SK-N-SH treated with all-trans-retinoic acid at 6 μM for 48 hours (cell line): ENCODE measurements at regions not wholly inside any gene's neighbourhood (a gene's known extent, or its start where the extent isn't known, plus 50 kb on each side); places are given as distances from the start of the nearest gene placed in this dataset.
"Not testable (repeated sequence)": the region's sequence is repeated elsewhere in the genome, so short reads cannot be mapped to it uniquely, and the experiment has no call there.

ENCODE experiments used
- ATAC-seq: fragments of 200-7000 bp; cut with Tn5 transposase; 3 replicates; pipeline ENCODE4 v1.9.1; 2020; ENCODE audit warnings: mild to moderate bottlenecking, moderate library complexity
- ARNTL ChIP-seq: fragments of 450-650 bp; formaldehyde crosslinking; IDR thresholded peaks from 2 replicates; pipeline ENCODE4 v1.5.0; 2020; ENCODE audit warnings: low read depth, mild to moderate bottlenecking, moderate library complexity, borderline replicate concordance
- BACH2 ChIP-seq: fragments of 250-450 bp; sonication (Bioruptor Pico); IDR thresholded peaks from 2 replicates; pipeline ENCODE4 v1.9.0; 2021; ENCODE audit warnings: mild to moderate bottlenecking, borderline replicate concordance
- CSDC2 ChIP-seq: fragments of 250-450 bp; sonication (Bioruptor Pico); IDR thresholded peaks from 2 replicates; pipeline ENCODE4 v1.5.0; 2020; ENCODE audit warnings: mild to moderate bottlenecking, moderate library complexity
- CSRNP3 ChIP-seq: fragments of 250-450 bp; sonication (Bioruptor Pico); IDR thresholded peaks from 2 replicates; pipeline ENCODE4 v1.5.1; 2021; ENCODE audit warnings: mild to moderate bottlenecking, moderate library complexity
- ESRRG ChIP-seq: fragments of 250-450 bp; sonication (Bioruptor Pico); IDR thresholded peaks from 2 replicates; pipeline ENCODE4 v1.6.1; 2021; ENCODE audit warnings: mild to moderate bottlenecking
- GLIS3 ChIP-seq: fragments of 250-450 bp; sonication (Bioruptor Pico); IDR thresholded peaks from 2 replicates; pipeline ENCODE4 v1.5.0; 2020; ENCODE audit warnings: mild to moderate bottlenecking, moderate library complexity
- ISL1 ChIP-seq: fragments of 250-450 bp; sonication (Bioruptor Pico); IDR thresholded peaks from 2 replicates; pipeline ENCODE4 v2.1.2; 2022; ENCODE audit warnings: mild to moderate bottlenecking, moderate library complexity
- OSR1 ChIP-seq: fragments of 250-450 bp; sonication (Bioruptor Pico); IDR thresholded peaks from 2 replicates; pipeline ENCODE4 v1.8.0; 2022; ENCODE audit warnings: moderate library complexity, mild to moderate bottlenecking, inconsistent platforms
- POU6F1 ChIP-seq: fragments of 250-450 bp; sonication (Bioruptor Pico); IDR thresholded peaks from 2 replicates; pipeline ENCODE4 v1.8.0; 2021; ENCODE audit warnings: low read depth, mild to moderate bottlenecking, moderate library complexity, borderline replicate concordance
- PPARA ChIP-seq: fragments of 250-450 bp; sonication (Bioruptor Pico); IDR thresholded peaks from 2 replicates; pipeline ENCODE4 v1.5.0; 2020; ENCODE audit warnings: mild to moderate bottlenecking, borderline replicate concordance
- SNAI2 ChIP-seq: fragments of 250-450 bp; sonication (Bioruptor Pico); IDR thresholded peaks from 2 replicates; pipeline ENCODE4 v1.5.0; 2020; ENCODE audit warnings: mild to moderate bottlenecking, moderate library complexity
- TCF4 ChIP-seq: fragments of 250-450 bp; sonication (Bioruptor Pico); IDR thresholded peaks from 2 replicates; pipeline ENCODE4 v1.8.0; 2021; ENCODE audit warnings: mild to moderate bottlenecking, moderate library complexity, borderline replicate concordance
- TOX ChIP-seq: fragments of 250-450 bp; sonication (Bioruptor Pico); IDR thresholded peaks from 2 replicates; pipeline ENCODE4 v1.8.0; 2021; ENCODE audit warnings: mild to moderate bottlenecking, moderate library complexity, borderline replicate concordance
- ZC3H10 ChIP-seq: fragments of 250-450 bp; sonication (Bioruptor Pico); IDR thresholded peaks from 2 replicates; pipeline ENCODE4 v1.5.1; 2021; ENCODE audit warnings: mild to moderate bottlenecking, moderate library complexity
- ZFP3 ChIP-seq: fragments of 250-450 bp; sonication (Bioruptor Pico); IDR thresholded peaks from 2 replicates; pipeline ENCODE4 v1.5.0; 2020; ENCODE audit warnings: mild to moderate bottlenecking, moderate library complexity
- ZFP30 ChIP-seq: fragments of 450-650 bp; formaldehyde crosslinking; IDR thresholded peaks from 2 replicates; pipeline ENCODE4 v1.5.0; 2022; ENCODE audit warnings: mild to moderate bottlenecking, moderate library complexity
- ZNF565 ChIP-seq: fragments of 450-650 bp; formaldehyde crosslinking; conservative IDR thresholded peaks from 2 replicates; pipeline ENCODE4 v1.5.0; 2020; ENCODE audit warnings: low read depth, mild to moderate bottlenecking, moderate library complexity
- ZNF70 ChIP-seq: fragments of 450-650 bp; formaldehyde crosslinking; IDR thresholded peaks from 2 replicates; pipeline ENCODE4 v1.5.0; 2020; ENCODE audit warnings: mild to moderate bottlenecking, moderate library complexity
- ZNF8 ChIP-seq: fragments of 450-650 bp; formaldehyde crosslinking; IDR thresholded peaks from 2 replicates; pipeline ENCODE4 v1.5.0; 2020; ENCODE audit warnings: mild to moderate bottlenecking, moderate library complexity
- TF ChIP-seq, protein P1 (sequence below): fragments of 250-450 bp; sonication (Bioruptor Pico); IDR thresholded peaks from 2 replicates; pipeline ENCODE4 v1.8.0; 2020; ENCODE audit warnings: mild to moderate bottlenecking, moderate library complexity, borderline replicate concordance
- TF ChIP-seq, protein P2 (sequence below): fragments of 250-450 bp; sonication (Bioruptor Pico); IDR thresholded peaks from 2 replicates; pipeline ENCODE4 v1.5.1; 2020; ENCODE audit warnings: low read depth, mild to moderate bottlenecking, moderate library complexity
- TF ChIP-seq, protein P3 (sequence below): fragments of 250-450 bp; sonication (Bioruptor Pico); IDR thresholded peaks from 2 replicates; pipeline ENCODE4 v1.5.0; 2020; ENCODE audit warnings: mild to moderate bottlenecking, moderate library complexity

DNA sequence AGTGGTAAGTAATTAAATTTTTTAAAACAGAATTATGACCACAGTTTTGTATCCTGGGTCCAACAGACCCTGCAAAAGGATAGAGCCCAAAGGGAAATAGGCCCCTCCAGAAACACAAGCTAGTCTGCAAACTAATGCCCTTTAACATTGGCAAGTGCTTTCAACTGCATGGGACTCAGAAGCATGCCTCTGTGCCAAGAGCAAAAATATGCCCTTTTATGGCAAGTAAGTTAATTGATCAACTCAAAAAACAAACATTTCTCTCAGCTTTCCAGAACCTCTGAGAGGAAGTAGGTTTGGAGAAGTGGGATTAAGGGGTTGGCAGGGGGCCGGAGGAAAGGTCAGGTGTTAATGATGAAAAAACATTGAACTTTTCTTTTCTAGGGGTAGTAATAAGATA lies 186.6 kb upstream of the PRSS1 start:
- TF ChIP-seq ZNF8 (CRISPR knock-in tag) (no peak), CSRNP3 (CRISPR knock-in tag) (no peak), ISL1 (no peak), TCF4 (CRISPR knock-in tag) (no peak), ZFP3 (CRISPR knock-in tag) (no peak), ZNF70 (CRISPR knock-in tag) (no peak), ZFP30 (no peak), ZNF565 (CRISPR knock-in tag) (no peak), TOX (CRISPR knock-in tag) (no peak), SNAI2 (CRISPR knock-in tag) (no peak), OSR1 (CRISPR knock-in tag) (no peak), PPARA (CRISPR knock-in tag) (no peak), ARNTL (CRISPR knock-in tag) (no peak), POU6F1 (CRISPR knock-in tag) (no peak), BACH2 (CRISPR knock-in tag) (no peak), CSDC2 (CRISPR knock-in tag) (no peak)
- TF ChIP-seq, protein P1, sequence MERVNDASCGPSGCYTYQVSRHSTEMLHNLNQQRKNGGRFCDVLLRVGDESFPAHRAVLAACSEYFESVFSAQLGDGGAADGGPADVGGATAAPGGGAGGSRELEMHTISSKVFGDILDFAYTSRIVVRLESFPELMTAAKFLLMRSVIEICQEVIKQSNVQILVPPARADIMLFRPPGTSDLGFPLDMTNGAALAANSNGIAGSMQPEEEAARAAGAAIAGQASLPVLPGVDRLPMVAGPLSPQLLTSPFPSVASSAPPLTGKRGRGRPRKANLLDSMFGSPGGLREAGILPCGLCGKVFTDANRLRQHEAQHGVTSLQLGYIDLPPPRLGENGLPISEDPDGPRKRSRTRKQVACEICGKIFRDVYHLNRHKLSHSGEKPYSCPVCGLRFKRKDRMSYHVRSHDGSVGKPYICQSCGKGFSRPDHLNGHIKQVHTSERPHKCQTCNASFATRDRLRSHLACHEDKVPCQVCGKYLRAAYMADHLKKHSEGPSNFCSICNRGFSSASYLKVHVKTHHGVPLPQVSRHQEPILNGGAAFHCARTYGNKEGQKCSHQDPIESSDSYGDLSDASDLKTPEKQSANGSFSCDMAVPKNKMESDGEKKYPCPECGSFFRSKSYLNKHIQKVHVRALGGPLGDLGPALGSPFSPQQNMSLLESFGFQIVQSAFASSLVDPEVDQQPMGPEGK, result no peak
- TF ChIP-seq, protein P2, sequence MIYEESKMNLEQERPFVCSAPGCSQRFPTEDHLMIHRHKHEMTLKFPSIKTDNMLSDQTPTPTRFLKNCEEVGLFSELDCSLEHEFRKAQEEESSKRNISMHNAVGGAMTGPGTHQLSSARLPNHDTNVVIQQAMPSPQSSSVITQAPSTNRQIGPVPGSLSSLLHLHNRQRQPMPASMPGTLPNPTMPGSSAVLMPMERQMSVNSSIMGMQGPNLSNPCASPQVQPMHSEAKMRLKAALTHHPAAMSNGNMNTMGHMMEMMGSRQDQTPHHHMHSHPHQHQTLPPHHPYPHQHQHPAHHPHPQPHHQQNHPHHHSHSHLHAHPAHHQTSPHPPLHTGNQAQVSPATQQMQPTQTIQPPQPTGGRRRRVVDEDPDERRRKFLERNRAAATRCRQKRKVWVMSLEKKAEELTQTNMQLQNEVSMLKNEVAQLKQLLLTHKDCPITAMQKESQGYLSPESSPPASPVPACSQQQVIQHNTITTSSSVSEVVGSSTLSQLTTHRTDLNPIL (CRISPR knock-in tag), result no peak
- TF ChIP-seq, protein P3, sequence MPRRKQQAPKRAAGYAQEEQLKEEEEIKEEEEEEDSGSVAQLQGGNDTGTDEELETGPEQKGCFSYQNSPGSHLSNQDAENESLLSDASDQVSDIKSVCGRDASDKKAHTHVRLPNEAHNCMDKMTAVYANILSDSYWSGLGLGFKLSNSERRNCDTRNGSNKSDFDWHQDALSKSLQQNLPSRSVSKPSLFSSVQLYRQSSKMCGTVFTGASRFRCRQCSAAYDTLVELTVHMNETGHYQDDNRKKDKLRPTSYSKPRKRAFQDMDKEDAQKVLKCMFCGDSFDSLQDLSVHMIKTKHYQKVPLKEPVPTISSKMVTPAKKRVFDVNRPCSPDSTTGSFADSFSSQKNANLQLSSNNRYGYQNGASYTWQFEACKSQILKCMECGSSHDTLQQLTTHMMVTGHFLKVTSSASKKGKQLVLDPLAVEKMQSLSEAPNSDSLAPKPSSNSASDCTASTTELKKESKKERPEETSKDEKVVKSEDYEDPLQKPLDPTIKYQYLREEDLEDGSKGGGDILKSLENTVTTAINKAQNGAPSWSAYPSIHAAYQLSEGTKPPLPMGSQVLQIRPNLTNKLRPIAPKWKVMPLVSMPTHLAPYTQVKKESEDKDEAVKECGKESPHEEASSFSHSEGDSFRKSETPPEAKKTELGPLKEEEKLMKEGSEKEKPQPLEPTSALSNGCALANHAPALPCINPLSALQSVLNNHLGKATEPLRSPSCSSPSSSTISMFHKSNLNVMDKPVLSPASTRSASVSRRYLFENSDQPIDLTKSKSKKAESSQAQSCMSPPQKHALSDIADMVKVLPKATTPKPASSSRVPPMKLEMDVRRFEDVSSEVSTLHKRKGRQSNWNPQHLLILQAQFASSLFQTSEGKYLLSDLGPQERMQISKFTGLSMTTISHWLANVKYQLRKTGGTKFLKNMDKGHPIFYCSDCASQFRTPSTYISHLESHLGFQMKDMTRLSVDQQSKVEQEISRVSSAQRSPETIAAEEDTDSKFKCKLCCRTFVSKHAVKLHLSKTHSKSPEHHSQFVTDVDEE, result no peak
- ATAC-seq, result no peak

DNA sequence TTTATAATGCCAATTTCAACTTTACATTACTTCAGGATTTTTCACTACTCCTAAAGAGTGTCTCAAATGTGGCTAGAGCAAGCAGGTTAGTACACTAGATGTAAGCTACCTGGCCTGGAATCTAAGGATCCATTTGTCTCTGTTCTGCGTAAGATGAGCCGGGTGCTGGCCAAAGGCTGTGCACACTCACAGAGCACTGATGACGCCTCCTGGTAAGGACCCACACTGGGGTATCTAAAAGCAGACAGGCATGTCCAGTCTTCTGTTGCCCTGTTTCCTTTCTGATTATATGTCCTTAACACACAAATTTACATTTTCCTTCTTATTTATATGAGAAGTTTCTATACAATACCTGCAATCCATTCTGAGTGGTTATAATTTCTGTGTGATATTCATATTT lies 187.9 kb upstream of the PRSS1 start:
- ATAC-seq, result not testable (repeated sequence)

DNA sequence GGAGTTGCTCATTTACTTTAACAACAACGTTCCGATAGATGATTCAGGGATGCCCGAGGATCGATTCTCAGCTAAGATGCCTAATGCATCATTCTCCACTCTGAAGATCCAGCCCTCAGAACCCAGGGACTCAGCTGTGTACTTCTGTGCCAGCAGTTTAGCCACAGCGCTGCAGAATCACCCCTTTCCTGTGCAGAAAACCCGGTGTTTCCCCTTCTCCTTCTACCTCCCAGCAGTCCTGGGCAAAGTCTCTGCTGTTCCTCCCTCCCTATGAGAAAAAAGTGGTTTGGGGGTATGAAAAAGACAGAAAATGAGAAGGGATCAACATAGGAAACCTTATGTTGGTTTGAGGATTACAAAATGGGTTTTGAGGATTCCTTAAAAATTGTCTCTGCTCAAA lies 188.5 kb upstream of the PRSS1 start:
- not testable (repeated sequence) for ATAC-seq

DNA sequence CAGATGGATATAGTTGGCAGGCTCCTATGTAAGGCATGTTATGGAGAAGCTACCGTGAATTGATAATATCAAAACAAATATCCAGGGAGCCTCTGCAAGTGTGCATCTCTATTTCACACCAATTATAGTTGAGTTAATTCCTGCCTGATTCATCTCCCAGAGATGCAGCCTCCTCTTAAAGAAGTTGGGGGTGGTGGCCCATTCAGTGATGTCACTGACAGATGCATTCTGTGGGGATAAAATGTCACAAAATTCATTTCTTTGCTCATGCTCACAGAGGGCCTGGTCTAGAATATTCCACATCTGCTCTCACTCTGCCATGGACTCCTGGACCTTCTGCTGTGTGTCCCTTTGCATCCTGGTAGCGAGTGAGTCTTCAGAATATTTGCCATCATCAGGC lies 189.1 kb upstream of the PRSS1 start:
- ATAC-seq, result no peak
- TF ChIP-seq BACH2 (CRISPR knock-in tag) (no peak), POU6F1 (CRISPR knock-in tag) (no peak), ZC3H10 (no peak), TCF4 (CRISPR knock-in tag) (no peak), ZNF565 (CRISPR knock-in tag) (no peak), PPARA (CRISPR knock-in tag) (no peak), ESRRG (no peak), GLIS3 (CRISPR knock-in tag) (no peak)
